ENCODE measurements at regions not wholly inside any gene's neighbourhood (a gene's known extent, or its start where the extent isn't known, plus 50 kb on each side); places are given as distances from the start of the nearest gene placed in this dataset.
"Not testable (repeated sequence)": the region's sequence is repeated elsewhere in the genome, so short reads cannot be mapped to it uniquely, and the experiment has no call there.

GRCh38 chr5:25764733-25765132 is 1120.0 kb upstream of the CDH10 start:
- DNase-seq, result no peak
- in situ Hi-C loops (cut with HindIII; ENCODE audit: low pct_ligation_motif_present, low pct_unique_long_range_greater_than_20kb, low sequenced_read_pairs), result no loop called here

GRCh38 chr5:25763781-25764180 is 1119.0 kb upstream of the CDH10 start:
- in situ Hi-C loops (cut with HindIII; ENCODE audit: low pct_ligation_motif_present, low pct_unique_long_range_greater_than_20kb, low sequenced_read_pairs), result no loop called here
- DNase-seq, result no peak

- DNase-seq, result no peak
Observed at GRCh38 chr5:25754895-25755294, 1110.1 kb upstream of the CDH10 start.

GRCh38 chr5:25744908-25745307 is 1100.1 kb upstream of the CDH10 start:
- in situ Hi-C loops (cut with HindIII; ENCODE audit: low pct_ligation_motif_present, low pct_unique_long_range_greater_than_20kb, low sequenced_read_pairs), result no loop called here
- no peak for DNase-seq

More at GRCh38 chr5:25754895-25755294, 1110.1 kb upstream of the CDH10 start:
- in situ Hi-C loops (cut with HindIII; ENCODE audit: low pct_ligation_motif_present, low pct_unique_long_range_greater_than_20kb, low sequenced_read_pairs), result no loop called here

- in situ Hi-C loops (cut with HindIII; ENCODE audit: low pct_ligation_motif_present, low pct_unique_long_range_greater_than_20kb, low sequenced_read_pairs), result no loop called here
- DNase-seq, result no peak
Observed at GRCh38 chr5:25716680-25717079, 1071.9 kb upstream of the CDH10 start.

- in situ Hi-C loops (cut with HindIII; ENCODE audit: low pct_ligation_motif_present, low pct_unique_long_range_greater_than_20kb, low sequenced_read_pairs), result no loop called here
Observed at GRCh38 chr5:25713259-25713658, 1068.5 kb upstream of the CDH10 start.

GRCh38 chr5:25707093-25707492 is 1062.3 kb upstream of the CDH10 start:
- no peak for DNase-seq
- in situ Hi-C loops (cut with HindIII; ENCODE audit: low pct_ligation_motif_present, low pct_unique_long_range_greater_than_20kb, low sequenced_read_pairs), result no loop called here

More at GRCh38 chr5:25713259-25713658, 1068.5 kb upstream of the CDH10 start:
- peak; percentile 8 for DNase-seq

- in situ Hi-C loops (cut with HindIII; ENCODE audit: low pct_ligation_motif_present, low pct_unique_long_range_greater_than_20kb, low sequenced_read_pairs), result no loop called here
- DNase-seq, result no peak
Observed at GRCh38 chr5:25701936-25702335, 1057.2 kb upstream of the CDH10 start.

- no peak for DNase-seq
- in situ Hi-C loops (cut with HindIII; ENCODE audit: low pct_ligation_motif_present, low pct_unique_long_range_greater_than_20kb, low sequenced_read_pairs), result no loop called here
Observed at GRCh38 chr5:25694801-25695200, 1050.0 kb upstream of the CDH10 start.

GRCh38 chr5:25688156-25688555 is 1043.4 kb upstream of the CDH10 start:
- in situ Hi-C loops (cut with HindIII; ENCODE audit: low pct_ligation_motif_present, low pct_unique_long_range_greater_than_20kb, low sequenced_read_pairs), result no loop called here
- no peak for DNase-seq

GRCh38 chr5:25669645-25670401 is 1025.0 kb upstream of the CDH10 start:
- no peak for DNase-seq
- in situ Hi-C loops (cut with HindIII; ENCODE audit: low pct_ligation_motif_present, low pct_unique_long_range_greater_than_20kb, low sequenced_read_pairs), result no loop called here

GRCh38 chr5:25662610-25663009 is 1017.8 kb upstream of the CDH10 start:
- in situ Hi-C loops (cut with HindIII; ENCODE audit: low pct_ligation_motif_present, low pct_unique_long_range_greater_than_20kb, low sequenced_read_pairs), result no loop called here

GRCh38 chr5:25650316-25650715 is 1005.5 kb upstream of the CDH10 start:
- in situ Hi-C loops (cut with HindIII; ENCODE audit: low pct_ligation_motif_present, low pct_unique_long_range_greater_than_20kb, low sequenced_read_pairs); DNase-seq: not testable (repeated sequence)

More at GRCh38 chr5:25662610-25663009, 1017.8 kb upstream of the CDH10 start:
- no peak for DNase-seq

GRCh38 chr5:25649628-25650265 is 1005.0 kb upstream of the CDH10 start:
- in situ Hi-C loops (cut with HindIII; ENCODE audit: low pct_ligation_motif_present, low pct_unique_long_range_greater_than_20kb, low sequenced_read_pairs), result no loop called here
- DNase-seq, result no peak

GRCh38 chr5:25646421-25647341 is 1001.9 kb upstream of the CDH10 start:
- in situ Hi-C loops (cut with HindIII; ENCODE audit: low pct_ligation_motif_present, low pct_unique_long_range_greater_than_20kb, low sequenced_read_pairs), result no loop called here
- DNase-seq, result no peak

- in situ Hi-C loops (cut with HindIII; ENCODE audit: low pct_ligation_motif_present, low pct_unique_long_range_greater_than_20kb, low sequenced_read_pairs), result no loop called here
- no peak for DNase-seq
Observed at GRCh38 chr5:25641124-25641523, 996.3 kb upstream of the CDH10 start.

GRCh38 chr5:25619273-25619672 is 974.5 kb upstream of the CDH10 start:
- no peak for DNase-seq
- in situ Hi-C loops (cut with HindIII; ENCODE audit: low pct_ligation_motif_present, low pct_unique_long_range_greater_than_20kb, low sequenced_read_pairs), result no loop called here

GRCh38 chr5:25618821-25619220 is 974.0 kb upstream of the CDH10 start:
- in situ Hi-C loops (cut with HindIII; ENCODE audit: low pct_ligation_motif_present, low pct_unique_long_range_greater_than_20kb, low sequenced_read_pairs), result no loop called here
- DNase-seq, result no peak

- in situ Hi-C loops (cut with HindIII; ENCODE audit: low pct_ligation_motif_present, low pct_unique_long_range_greater_than_20kb, low sequenced_read_pairs), result no loop called here
- no peak for DNase-seq
Observed at GRCh38 chr5:25614466-25614865, 969.7 kb upstream of the CDH10 start.
